NCI-H1694 (cell line): ENCODE measurements at regions not wholly inside any gene's neighbourhood (a gene's known extent, or its start where the extent isn't known, plus 50 kb on each side); places are given as distances from the start of the nearest gene placed in this dataset.
"Not testable (repeated sequence)": the region's sequence is repeated elsewhere in the genome, so short reads cannot be mapped to it uniquely, and the experiment has no call there.

Experiments
- DNase-seq: peaks from one replicate; lab custom pipeline; 2025; lab: John Stamatoyannopoulos, UW

- DNase-seq = no peak
Measured at GRCh38 chr3:5476403-5476802, 288.9 kb downstream of the EDEM1 start.

GRCh38 chr3:5479229-5479799 is 291.8 kb downstream of the EDEM1 start:
- no peak for DNase-seq

- no peak for DNase-seq
Measured at GRCh38 chr3:5480190-5480589, 292.7 kb downstream of the EDEM1 start.

GRCh38 chr3:5485427-5485826 is 297.9 kb downstream of the EDEM1 start:
- DNase-seq = no peak

GRCh38 chr3:5488771-5489170 is 301.3 kb downstream of the EDEM1 start:
- no peak for DNase-seq

- no peak for DNase-seq
Measured at GRCh38 chr3:5489536-5489935, 302.0 kb downstream of the EDEM1 start.

GRCh38 chr3:5494905-5495519 is 307.5 kb downstream of the EDEM1 start:
- DNase-seq = no peak

- DNase-seq = no peak
Measured at GRCh38 chr3:5497497-5497896, 310.0 kb downstream of the EDEM1 start.

- no peak for DNase-seq
Measured at GRCh38 chr3:5498981-5499380, 311.5 kb downstream of the EDEM1 start.

- no peak for DNase-seq
Measured at GRCh38 chr3:5499404-5499803, 311.9 kb downstream of the EDEM1 start.

GRCh38 chr3:5503136-5503535 is 315.6 kb downstream of the EDEM1 start:
- DNase-seq = no peak

GRCh38 chr3:5504135-5504534 is 316.6 kb downstream of the EDEM1 start:
- no peak for DNase-seq

- no peak for DNase-seq
Measured at GRCh38 chr3:5505163-5505562, 317.7 kb downstream of the EDEM1 start.

- DNase-seq = no peak
Measured at GRCh38 chr3:5505997-5506396, 318.5 kb downstream of the EDEM1 start.

- not testable (repeated sequence) for DNase-seq
Measured at GRCh38 chr3:5508860-5509259, 321.4 kb downstream of the EDEM1 start.

- no peak for DNase-seq
Measured at GRCh38 chr3:5510300-5510699, 322.8 kb downstream of the EDEM1 start.

- DNase-seq = no peak
Measured at GRCh38 chr3:5517921-5518320, 330.4 kb downstream of the EDEM1 start.

GRCh38 chr3:5520237-5520636 is 332.7 kb downstream of the EDEM1 start:
- DNase-seq = no peak

- DNase-seq = no peak
Measured at GRCh38 chr3:5523125-5523524, 335.6 kb downstream of the EDEM1 start.

GRCh38 chr3:5531039-5531438 is 343.5 kb downstream of the EDEM1 start:
- no peak for DNase-seq

GRCh38 chr3:5531741-5532290 is 344.3 kb downstream of the EDEM1 start:
- DNase-seq = no peak

GRCh38 chr3:5540532-5540931 is 353.0 kb downstream of the EDEM1 start:
- DNase-seq = no peak

GRCh38 chr3:5542472-5542871 is 355.0 kb downstream of the EDEM1 start:
- no peak for DNase-seq

- no peak for DNase-seq
Measured at GRCh38 chr3:5543047-5543446, 355.5 kb downstream of the EDEM1 start.
